MM.1S (cell line): ENCODE measurements at regions not wholly inside any gene's neighbourhood (a gene's known extent, or its start where the extent isn't known, plus 50 kb on each side); places are given as distances from the start of the nearest gene placed in this dataset.

ENCODE experiments used
- EZH2 ChIP-seq: fragments of 300-600 bp; sonication (generic); optimal IDR thresholded peaks from 2 replicates; pipeline ENCODE3; 2017; ENCODE audit warnings: low read depth, mild to moderate bottlenecking, antibody characterized with exemption, low read length, mixed read lengths
- EZH2phosphoT487 ChIP-seq: fragments of 300-600 bp; sonication (generic); IDR thresholded peaks from 2 replicates; pipeline ENCODE4 v1.6.1; 2018; ENCODE audit warnings: antibody characterized with exemption, low read length
- TF ChIP-seq, protein P1 (sequence below): fragments of 300-600 bp; sonication (generic); IDR thresholded peaks from 2 replicates; pipeline ENCODE4 v1.5.1; 2016; ENCODE audit warnings: antibody characterized with exemption, low read length, mixed read lengths

GRCh38 chr13:53338760-53339159 lies 310.1 kb downstream of the OLFM4 start:
- TF ChIP-seq EZH2 (no peak), EZH2phosphoT487 (no peak)
- TF ChIP-seq, protein P1, sequence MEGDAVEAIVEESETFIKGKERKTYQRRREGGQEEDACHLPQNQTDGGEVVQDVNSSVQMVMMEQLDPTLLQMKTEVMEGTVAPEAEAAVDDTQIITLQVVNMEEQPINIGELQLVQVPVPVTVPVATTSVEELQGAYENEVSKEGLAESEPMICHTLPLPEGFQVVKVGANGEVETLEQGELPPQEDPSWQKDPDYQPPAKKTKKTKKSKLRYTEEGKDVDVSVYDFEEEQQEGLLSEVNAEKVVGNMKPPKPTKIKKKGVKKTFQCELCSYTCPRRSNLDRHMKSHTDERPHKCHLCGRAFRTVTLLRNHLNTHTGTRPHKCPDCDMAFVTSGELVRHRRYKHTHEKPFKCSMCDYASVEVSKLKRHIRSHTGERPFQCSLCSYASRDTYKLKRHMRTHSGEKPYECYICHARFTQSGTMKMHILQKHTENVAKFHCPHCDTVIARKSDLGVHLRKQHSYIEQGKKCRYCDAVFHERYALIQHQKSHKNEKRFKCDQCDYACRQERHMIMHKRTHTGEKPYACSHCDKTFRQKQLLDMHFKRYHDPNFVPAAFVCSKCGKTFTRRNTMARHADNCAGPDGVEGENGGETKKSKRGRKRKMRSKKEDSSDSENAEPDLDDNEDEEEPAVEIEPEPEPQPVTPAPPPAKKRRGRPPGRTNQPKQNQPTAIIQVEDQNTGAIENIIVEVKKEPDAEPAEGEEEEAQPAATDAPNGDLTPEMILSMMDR, result no peak
